ENCODE measurements at regions not wholly inside any gene's neighbourhood (a gene's known extent, or its start where the extent isn't known, plus 50 kb on each side); places are given as distances from the start of the nearest gene placed in this dataset.

- DNase-seq = no peak
Observed at GRCh38 chr19:30774252-30774766, 402.1 kb downstream of the ZNF536 start.

- DNase-seq = no peak
Observed at GRCh38 chr19:30762651-30763050, 390.5 kb downstream of the ZNF536 start.

- DNase-seq = no peak
Observed at GRCh38 chr19:30760014-30760413, 387.8 kb downstream of the ZNF536 start.

GRCh38 chr19:30757837-30758617, 385.8 kb downstream of the ZNF536 start:
- DNase-seq = no peak

- no peak for DNase-seq
Observed at GRCh38 chr19:30757104-30757836, 385.1 kb downstream of the ZNF536 start.

- DNase-seq = no peak
Observed at GRCh38 chr19:30755581-30755980, 383.4 kb downstream of the ZNF536 start.

GRCh38 chr19:30754162-30754561, 382.0 kb downstream of the ZNF536 start:
- no peak for DNase-seq

- DNase-seq = no peak
Observed at GRCh38 chr19:30752876-30753275, 380.7 kb downstream of the ZNF536 start.

- DNase-seq = no peak
Observed at GRCh38 chr19:30752201-30752600, 380.0 kb downstream of the ZNF536 start.

- DNase-seq = no peak
Observed at GRCh38 chr19:30745476-30745985, 373.3 kb downstream of the ZNF536 start.

- DNase-seq = peak; percentile 7
Observed at GRCh38 chr19:30744741-30745475, 372.7 kb downstream of the ZNF536 start.

- peak; percentile 37 for DNase-seq
Observed at GRCh38 chr19:30743702-30744101, 371.5 kb downstream of the ZNF536 start.

GRCh38 chr19:30743011-30743410, 370.8 kb downstream of the ZNF536 start:
- no peak for DNase-seq

GRCh38 chr19:30742406-30742938, 370.3 kb downstream of the ZNF536 start:
- no peak for DNase-seq

GRCh38 chr19:30741566-30741965, 369.4 kb downstream of the ZNF536 start:
- no peak for DNase-seq

GRCh38 chr19:30739394-30739793, 367.2 kb downstream of the ZNF536 start:
- DNase-seq = no peak

GRCh38 chr19:30738047-30738446, 365.9 kb downstream of the ZNF536 start:
- DNase-seq = no peak

- DNase-seq = no peak
Observed at GRCh38 chr19:30734669-30735068, 362.5 kb downstream of the ZNF536 start.

- no peak for DNase-seq
Observed at GRCh38 chr19:30733826-30734550, 361.8 kb downstream of the ZNF536 start.

- no peak for DNase-seq
Observed at GRCh38 chr19:30731591-30731990, 359.4 kb downstream of the ZNF536 start.

GRCh38 chr19:30729451-30729850, 357.3 kb downstream of the ZNF536 start:
- DNase-seq = no peak

GRCh38 chr19:30722761-30723160, 350.6 kb downstream of the ZNF536 start:
- no peak for DNase-seq
